Heart right ventricle (tissue), 16 donors: ENCODE measurements at regions not wholly inside any gene's neighbourhood (a gene's known extent, or its start where the extent isn't known, plus 50 kb on each side); places are given as distances from the start of the nearest gene placed in this dataset.

ENCODE experiments used
- ATAC-seq, 8 donors: fragments of 200-7000 bp; cut with Tn5 transposase; one replicate each; pipeline ENCODE4 v1.9.1; 2020; ENCODE audit warnings: mild to moderate bottlenecking in 8 of 8, moderate library complexity in 8 of 8, moderate number of reproducible peaks in 1 of 8
- DNase-seq, 2 donors: peaks; one replicate each; pipeline ENCODE4 v3.0.0-alpha.2; 2020
- H3K27ac ChIP-seq, 10 donors: fragments of 200-600 bp; sonication (generic) in 2 of 10; one replicate each; pipeline versions ENCODE4 v1.5.0 to v1.8.0; 2020 to 2022; ENCODE audit warnings: mild to moderate bottlenecking in 3 of 10
- H3K27me3 ChIP-seq, 7 donors: fragments of 200-600 bp; one replicate each; pipeline ENCODE4 v1.8.0; 2021 to 2022; ENCODE audit warnings: mild to moderate bottlenecking in 2 of 7
- H3K36me3 ChIP-seq, 9 donors: fragments of 200-600 bp; sonication (generic) in 1 of 9; one replicate each; pipeline versions ENCODE4 v1.5.0 to v1.8.0; 2020 to 2022; ENCODE audit warnings: mild to moderate bottlenecking in 2 of 9
- H3K4me1 ChIP-seq, 9 donors: fragments of 200-600 bp; sonication (generic) in 1 of 9; one replicate each; pipeline versions ENCODE4 v1.5.0 to v1.8.0; 2020 to 2022; ENCODE audit warnings: mild to moderate bottlenecking in 4 of 9
- H3K4me3 ChIP-seq, 10 donors: fragments of 200-600 bp; sonication (generic) in 2 of 10; one replicate each; pipeline versions ENCODE4 v1.5.0 to v1.8.0; 2020 to 2022; ENCODE audit warnings: mild to moderate bottlenecking in 7 of 10, moderate library complexity in 2 of 10
- H3K9me3 ChIP-seq, 11 donors: fragments of 200-600 bp in 10 of 11; sonication (generic) in 2 of 11; one replicate each; pipeline versions ENCODE4 v1.5.0 to v1.8.0; 2013 to 2022; ENCODE audit warnings: mild to moderate bottlenecking in 2 of 11, control low read depth in 1 of 11, moderate library complexity in 1 of 11
- CTCF ChIP-seq, 9 donors: fragments of 200-600 bp; sonication (generic) in 2 of 9; IDR thresholded peaks; one replicate each; pipeline versions ENCODE4 v1.5.0 to v1.8.0; 2021 to 2022; ENCODE audit warnings: antibody characterized with exemption in 9 of 9, mild to moderate bottlenecking in 5 of 9, moderate library complexity in 1 of 9
- WGBS, 2 donors: extraction: QIAGEN DNeasy Blood & Tissue Kit; methylation state at CpG; one replicate each; pipeline ENCODE4 v1.1.7; 2013; ENCODE audit warnings: inconsistent platforms in 1 of 2; 5-methylcytosine and 5-hydroxymethylcytosine counted together
- intact Hi-C, 10 donors: fragments of 100-400 bp; cut with DNase I; formaldehyde crosslinking; loops; one replicate each; pipeline versions ENCODE4 v1.11.1 to v1.14.2; 2022
- donor health status: Arrhythmogenic right ventricular cardiomyopathy.
- donor health status: ischemic (EF 13 %, LVEDD 7.1; RV severe dilation, severe dysfunction).
- donor health status: healthy with polysubstance abuse.
- donor health status: DM: no; HTN: yes; CAD: no.
- donor health status: DM: no; HTN: no; CAD: no.
- donor health status: ischemic (EF 25% LVEDD 6.9; RV normal size, moderate dysfunction).
- donor health status: ischemic (EF 25% LVEDD 5.7; RV mildly dilated, moderate dysfunction).
- donor health status: healthy.
- donor health status: DM: yes; HTN: yes; CAD: no.
- donor health status: Ischemic cardiomyopathy.
- donor health status: ischemic (EF 35%, LVEDD 5.7; RV mildly dilated, moderate dysfunction).
- donor health status: nonischemic (EF 11% LVEDD 7.7; RV severe dilation, severe dysfunction).
- donor health status: DM: yes; HTN: yes; CAD: no.
- donor health status: PGD.
- donor health status: ischemic (EF 29% LVEDD 5.4; RV normal size, mild dysfunction).
- donor health status: nonischemic (EF 23%, LVEDD 6.1; RV moderate dilation, normal function).

GRCh38 chr5:173454361-173454735 is 126.1 kb upstream of the STC2 start:
- H3K36me3 ChIP-seq: no peaks in the 10 kb centered on the region
- DNase-seq: no peak
- no peak overlapping the region for H3K4me3 ChIP-seq
- H3K9me3 ChIP-seq: peaks cover 0 to 6% (median 0%) of the 10 kb centered on the region in 11 donors
- WGBS, 2 donors: 59 to 72% methylated on average over 4 of the region's 4 CpGs
- H3K27ac ChIP-seq: peak overlapping the region in 9 of 10 donors; percentile 29 to 77 (median 51)
- peaks cover 0 to 56% (median 26%) of the 10 kb centered on the region in 9 donors for H3K4me1 ChIP-seq
- peaks cover 0 to 3% (median 0%) of the 10 kb centered on the region in 7 donors for H3K27me3 ChIP-seq
- intact Hi-C loops: no loop called here
- no peak for TF ChIP-seq CTCF (IDR thresholded peaks at IDR 0.05)
- no peak for ATAC-seq

GRCh38 chr5:173453167-173453566 is 125.0 kb upstream of the STC2 start:
- H3K9me3 ChIP-seq: peaks cover 0 to 6% (median 0%) of the 10 kb centered on the region in 11 donors
- DNase-seq (no peak), ATAC-seq (no peak)
- TF ChIP-seq CTCF (IDR thresholded peaks at IDR 0.05): no peak
- WGBS, 2 donors: 85 to 88% methylated on average over 4 of the region's 4 CpGs
- peak overlapping the region in 6 of 10 donors; percentile 47 to 77 (median 65) for H3K27ac ChIP-seq
- intact Hi-C loops: no loop called here
- peaks cover 0 to 56% (median 26%) of the 10 kb centered on the region in 9 donors for H3K4me1 ChIP-seq
- H3K4me3 ChIP-seq: no peak overlapping the region
- H3K27me3 ChIP-seq: peaks cover 0 to 3% (median 0%) of the 10 kb centered on the region in 7 donors
- no peaks in the 10 kb centered on the region for H3K36me3 ChIP-seq

GRCh38 chr5:173452119-173452905 is 124.1 kb upstream of the STC2 start:
- Histone ChIP-seq H3K4me1 (peaks cover 0 to 50% (median 20%) of the 10 kb centered on the region in 9 donors), H3K4me3 (no peak overlapping the region), H3K36me3 (no peaks in the 10 kb centered on the region), H3K9me3 (peaks cover 0 to 6% (median 0%) of the 10 kb centered on the region in 11 donors), H3K27me3 (peaks cover 0 to 3% (median 0%) of the 10 kb centered on the region in 7 donors), H3K27ac (peak overlapping the region; percentile 18 to 77 (median 51))
- ATAC-seq: peak; percentile 76 to 92 (median 87)
- no peak for TF ChIP-seq CTCF (IDR thresholded peaks at IDR 0.05)
- intact Hi-C loops: no loop called here
- peak in 1 of 2 donors; percentile 64 for DNase-seq
- WGBS, 2 donors: 52 to 54% methylated on average over 9 of the region's 9 CpGs

- no peak for DNase-seq
- WGBS, 2 donors: 58% methylated on average over 2 of the region's 2 CpGs
- H3K4me1 ChIP-seq: peaks cover 0 to 44% (median 13%) of the 10 kb centered on the region in 9 donors
Observed at GRCh38 chr5:173451651-173452050, 123.4 kb upstream of the STC2 start.

More at GRCh38 chr5:173451651-173452050, 123.4 kb upstream of the STC2 start:
- ATAC-seq: no peak
- peak overlapping the region; percentile 18 to 77 (median 49) for H3K27ac ChIP-seq
- H3K36me3 ChIP-seq: no peaks in the 10 kb centered on the region
- H3K9me3 ChIP-seq: peaks cover 0 to 6% (median 0%) of the 10 kb centered on the region in 11 donors
- no peak overlapping the region for H3K4me3 ChIP-seq
- no peak for TF ChIP-seq CTCF (IDR thresholded peaks at IDR 0.05)
- intact Hi-C loops: no loop called here
- peaks cover 0 to 3% (median 0%) of the 10 kb centered on the region in 7 donors for H3K27me3 ChIP-seq
